GM18519 (cell line): ENCODE measurements at regions not wholly inside any gene's neighbourhood (a gene's known extent, or its start where the extent isn't known, plus 50 kb on each side); places are given as distances from the start of the nearest gene placed in this dataset.
"Not testable (repeated sequence)": the region's sequence is repeated elsewhere in the genome, so short reads cannot be mapped to it uniquely, and the experiment has no call there.

ENCODE experiments used
- ATAC-seq: cut with Tn5 transposase; IDR thresholded peaks from one replicate; pipeline ENCODE4 v1.9.1; 2021; ENCODE audit warnings: mild to moderate bottlenecking, moderate library complexity; ENCODE audit not compliant: unreplicated experiment, low FRiP score

GRCh38 chr4:53959343-53960120 lies 104.9 kb downstream of the CHIC2 start:
- ATAC-seq = no peak

GRCh38 chr4:53956454-53956853 lies 108.0 kb downstream of the CHIC2 start:
- ATAC-seq = no peak

- no peak for ATAC-seq
These were observed 108.4 kb downstream of the CHIC2 start for GRCh38 chr4:53956053-53956452.

- ATAC-seq = no peak
These were observed 113.0 kb downstream of the CHIC2 start for GRCh38 chr4:53951414-53951813.

GRCh38 chr4:53943345-53944085 lies 120.9 kb downstream of the CHIC2 start:
- ATAC-seq = no peak

- no peak for ATAC-seq
These were observed 121.7 kb downstream of the CHIC2 start for GRCh38 chr4:53942712-53943111.

GRCh38 chr4:53941331-53941730 lies 123.1 kb downstream of the CHIC2 start:
- ATAC-seq = no peak

- ATAC-seq = not testable (repeated sequence)
These were observed 124.5 kb downstream of the CHIC2 start for GRCh38 chr4:53939892-53940291.

- no peak for ATAC-seq
These were observed 126.5 kb downstream of the CHIC2 start for GRCh38 chr4:53937918-53938317.

GRCh38 chr4:53937327-53937726 lies 127.1 kb downstream of the CHIC2 start:
- no peak for ATAC-seq

GRCh38 chr4:53935780-53936179 lies 128.6 kb downstream of the CHIC2 start:
- no peak for ATAC-seq

GRCh38 chr4:53932796-53933610 lies 131.4 kb downstream of the CHIC2 start:
- no peak for ATAC-seq

- ATAC-seq = no peak
These were observed 132.9 kb downstream of the CHIC2 start for GRCh38 chr4:53931461-53931961.

GRCh38 chr4:53929955-53930798 lies 134.2 kb downstream of the CHIC2 start:
- peak; percentile 68 for ATAC-seq

- ATAC-seq = no peak
These were observed 135.1 kb downstream of the CHIC2 start for GRCh38 chr4:53929311-53929710.

GRCh38 chr4:53928825-53929224 lies 135.6 kb downstream of the CHIC2 start:
- ATAC-seq = no peak

GRCh38 chr4:53925050-53925605 lies 139.3 kb downstream of the CHIC2 start:
- no peak for ATAC-seq

GRCh38 chr4:53924333-53925049 lies 139.9 kb downstream of the CHIC2 start:
- ATAC-seq = no peak

- ATAC-seq = no peak
These were observed 140.5 kb downstream of the CHIC2 start for GRCh38 chr4:53923921-53924320.
